ENCODE measurements at regions not wholly inside any gene's neighbourhood (a gene's known extent, or its start where the extent isn't known, plus 50 kb on each side); places are given as distances from the start of the nearest gene placed in this dataset.

DNA sequence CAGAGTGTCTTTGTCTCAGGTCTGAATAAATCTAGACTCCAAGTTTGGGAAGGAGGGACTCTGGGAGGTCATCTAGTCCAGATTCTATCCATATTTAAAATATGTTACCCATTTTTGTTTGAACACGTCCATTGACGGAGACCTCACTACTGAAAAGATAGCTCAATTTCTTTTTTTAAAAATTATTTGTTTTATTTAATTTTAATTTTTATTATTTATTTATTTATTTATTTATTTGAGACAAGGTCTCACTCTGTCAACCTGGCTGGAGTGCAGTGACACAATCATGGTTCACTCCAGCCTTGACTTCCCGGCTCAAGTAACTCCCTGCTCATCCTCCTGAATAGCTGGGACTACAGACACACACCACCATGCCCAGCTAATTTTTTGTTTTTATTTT lies 89.5 kb upstream of the SNX19 start:
- no peak for TF ChIP-seq CTCF (IDR thresholded peaks at IDR 0.05)
- no peak for TF ChIP-seq POLR2AphosphoS5 (IDR thresholded peaks at IDR 0.05; ENCODE audit: insufficient read depth in 1 of 2, low read depth in 1 of 2)
